ENCODE measurements at regions not wholly inside any gene's neighbourhood (a gene's known extent, or its start where the extent isn't known, plus 50 kb on each side); places are given as distances from the start of the nearest gene placed in this dataset.

DNA sequence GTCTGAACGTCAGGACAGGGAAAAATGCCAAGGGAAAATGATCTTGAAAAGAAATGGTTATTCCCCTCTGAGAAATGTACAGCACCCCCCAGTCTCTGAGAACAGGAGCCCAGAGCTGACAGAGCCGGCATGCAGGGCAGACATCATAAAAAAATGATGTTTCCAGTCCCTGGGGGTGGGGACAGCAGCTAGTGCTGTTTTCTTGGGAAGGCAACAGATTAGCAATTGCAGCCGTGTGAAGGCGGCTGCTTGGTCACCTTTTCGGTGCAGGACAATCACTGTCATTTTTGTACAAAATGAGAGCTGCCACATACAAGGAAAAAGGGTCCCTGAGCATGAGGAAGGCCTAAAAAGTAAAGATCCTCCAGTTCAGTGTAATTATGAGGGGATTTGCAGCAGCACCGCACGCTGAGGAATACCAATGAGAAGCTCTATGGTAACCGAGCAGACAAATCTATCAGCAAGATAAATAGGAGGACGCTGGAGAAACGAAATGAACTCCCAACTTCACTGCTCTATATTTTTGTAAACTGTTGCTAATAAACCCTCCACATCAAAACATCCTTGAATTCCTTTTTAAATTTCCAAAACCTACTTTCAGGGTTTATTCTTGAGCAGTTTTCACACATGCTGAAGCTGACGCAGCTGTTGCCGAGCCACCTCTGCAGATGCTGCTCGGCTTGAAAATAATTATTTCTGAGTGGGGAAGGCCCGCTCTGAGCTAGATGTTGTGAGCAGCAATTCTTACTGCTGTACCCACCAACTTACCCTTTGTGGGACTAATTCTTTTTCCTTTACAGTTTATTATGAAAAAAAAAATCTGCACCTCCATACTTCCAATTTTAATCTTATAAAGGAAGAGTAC lies 98.2 kb upstream of the NEBL start:
- TF ChIP-seq, protein P1, sequence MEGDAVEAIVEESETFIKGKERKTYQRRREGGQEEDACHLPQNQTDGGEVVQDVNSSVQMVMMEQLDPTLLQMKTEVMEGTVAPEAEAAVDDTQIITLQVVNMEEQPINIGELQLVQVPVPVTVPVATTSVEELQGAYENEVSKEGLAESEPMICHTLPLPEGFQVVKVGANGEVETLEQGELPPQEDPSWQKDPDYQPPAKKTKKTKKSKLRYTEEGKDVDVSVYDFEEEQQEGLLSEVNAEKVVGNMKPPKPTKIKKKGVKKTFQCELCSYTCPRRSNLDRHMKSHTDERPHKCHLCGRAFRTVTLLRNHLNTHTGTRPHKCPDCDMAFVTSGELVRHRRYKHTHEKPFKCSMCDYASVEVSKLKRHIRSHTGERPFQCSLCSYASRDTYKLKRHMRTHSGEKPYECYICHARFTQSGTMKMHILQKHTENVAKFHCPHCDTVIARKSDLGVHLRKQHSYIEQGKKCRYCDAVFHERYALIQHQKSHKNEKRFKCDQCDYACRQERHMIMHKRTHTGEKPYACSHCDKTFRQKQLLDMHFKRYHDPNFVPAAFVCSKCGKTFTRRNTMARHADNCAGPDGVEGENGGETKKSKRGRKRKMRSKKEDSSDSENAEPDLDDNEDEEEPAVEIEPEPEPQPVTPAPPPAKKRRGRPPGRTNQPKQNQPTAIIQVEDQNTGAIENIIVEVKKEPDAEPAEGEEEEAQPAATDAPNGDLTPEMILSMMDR (IDR thresholded peaks at IDR 0.05) = no peak
- no peak for TF ChIP-seq POLR2A (IDR thresholded peaks at IDR 0.05)
